ENCODE measurements at regions not wholly inside any gene's neighbourhood (a gene's known extent, or its start where the extent isn't known, plus 50 kb on each side); places are given as distances from the start of the nearest gene placed in this dataset.

DNA sequence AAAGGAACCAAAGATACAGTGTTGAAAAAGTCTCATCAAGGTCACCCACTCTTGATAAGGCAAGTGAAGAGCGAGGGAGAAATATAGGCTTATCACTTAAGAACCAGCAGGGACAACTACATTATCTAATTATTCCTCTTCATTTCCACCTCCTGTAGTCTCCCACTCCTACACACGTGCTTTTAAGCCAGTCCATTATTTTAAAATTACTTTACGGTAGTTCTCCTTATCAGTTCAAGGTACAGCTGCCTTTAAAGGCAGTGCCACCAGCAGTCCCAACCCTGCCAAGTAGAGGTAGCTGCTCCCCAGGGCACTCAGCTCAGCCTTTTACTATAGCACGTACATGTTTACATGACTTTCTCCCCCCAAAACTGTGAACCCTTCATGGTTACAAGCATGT lies 161.5 kb upstream of the BLID start:
- DNase-seq (ENCODE audit: low spot score) (no peak), FAIRE-seq (no peak)

GRCh38 chr11:122276221-122276620 lies 160.2 kb upstream of the BLID start:
- FAIRE-seq, result no peak
- no peak for DNase-seq (ENCODE audit: low spot score)

- FAIRE-seq, result no peak
- DNase-seq (ENCODE audit: low spot score), result no peak
These were observed 159.5 kb upstream of the BLID start for GRCh38 chr11:122275508-122275907.

DNA sequence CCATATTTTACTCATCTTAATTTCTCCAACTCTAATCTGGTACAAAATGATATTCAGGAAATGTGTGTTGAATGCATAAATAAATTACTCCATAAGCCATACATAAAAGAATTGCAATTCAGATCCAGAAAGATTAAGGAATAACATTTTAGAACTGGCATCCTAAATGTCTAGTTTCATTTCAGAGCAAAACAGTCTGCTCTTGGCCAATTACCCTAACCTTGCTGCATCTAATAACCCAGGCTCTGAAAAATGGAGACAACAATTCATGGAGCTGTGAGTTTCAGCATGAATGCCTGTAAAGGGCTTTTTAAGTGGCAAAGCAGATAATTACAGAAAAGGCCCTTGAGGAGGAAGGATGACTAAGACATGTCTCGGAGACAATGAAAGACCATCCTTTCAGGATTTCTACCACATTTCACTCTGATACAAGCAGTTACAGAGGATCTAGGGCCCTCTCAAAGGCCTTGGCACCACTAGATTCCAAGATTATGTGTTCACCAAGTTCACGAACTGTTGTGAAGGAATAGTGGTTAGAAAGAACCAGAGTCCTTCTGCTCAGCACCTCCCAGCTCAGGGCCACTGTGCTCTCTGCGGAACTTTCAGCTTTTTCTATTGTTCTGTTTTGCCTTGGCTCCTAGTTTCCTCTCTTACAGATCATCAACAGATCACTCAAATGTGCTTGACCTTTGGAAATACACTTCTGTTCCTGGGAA lies 157.6 kb upstream of the BLID start:
- DNase-seq (ENCODE audit: low spot score), result no peak
- FAIRE-seq, result no peak

DNA sequence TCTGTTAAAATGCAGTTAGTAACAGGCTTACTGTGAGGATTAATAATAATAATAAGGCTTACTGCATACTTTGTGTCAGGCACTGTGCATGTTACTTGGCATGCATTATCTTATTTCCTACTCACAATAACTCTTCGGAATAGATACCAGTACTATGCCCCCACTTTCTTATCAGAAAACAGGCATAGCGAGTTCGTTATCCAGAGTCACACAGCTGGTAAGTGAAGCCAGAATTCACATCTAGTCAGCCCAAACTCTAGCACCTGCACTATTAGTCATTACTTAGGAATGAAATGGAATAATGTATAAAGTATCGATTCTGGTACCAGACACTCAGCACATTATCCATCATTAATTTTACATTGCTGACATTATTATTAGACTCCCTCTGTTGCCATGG lies 155.7 kb upstream of the BLID start:
- no peak for FAIRE-seq
- DNase-seq (ENCODE audit: low spot score), result no peak

DNA sequence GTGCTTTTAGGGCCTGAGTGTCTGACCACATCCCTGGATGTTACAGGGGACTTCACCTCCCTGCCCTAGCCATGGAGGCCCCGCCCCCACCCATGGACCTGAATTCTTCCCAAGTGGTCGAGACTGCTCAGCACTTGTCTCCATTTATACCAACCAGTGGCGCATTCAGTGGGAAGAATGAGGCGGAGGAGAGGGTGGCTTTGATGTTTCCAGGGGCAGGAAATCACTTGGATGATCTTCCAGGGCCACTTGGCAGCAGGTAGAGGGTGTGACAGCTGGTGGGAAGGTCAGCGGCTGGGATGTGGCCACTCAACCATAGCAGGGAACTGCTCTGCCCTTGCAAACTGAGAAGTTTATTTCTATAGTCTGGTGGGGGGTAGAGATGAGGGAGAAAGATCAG lies 155.1 kb upstream of the BLID start:
- DNase-seq (ENCODE audit: low spot score) (no peak), FAIRE-seq (no peak)

- DNase-seq (ENCODE audit: low spot score) (no peak), FAIRE-seq (no peak)
These were observed 154.5 kb upstream of the BLID start for GRCh38 chr11:122270535-122270934.

DNA sequence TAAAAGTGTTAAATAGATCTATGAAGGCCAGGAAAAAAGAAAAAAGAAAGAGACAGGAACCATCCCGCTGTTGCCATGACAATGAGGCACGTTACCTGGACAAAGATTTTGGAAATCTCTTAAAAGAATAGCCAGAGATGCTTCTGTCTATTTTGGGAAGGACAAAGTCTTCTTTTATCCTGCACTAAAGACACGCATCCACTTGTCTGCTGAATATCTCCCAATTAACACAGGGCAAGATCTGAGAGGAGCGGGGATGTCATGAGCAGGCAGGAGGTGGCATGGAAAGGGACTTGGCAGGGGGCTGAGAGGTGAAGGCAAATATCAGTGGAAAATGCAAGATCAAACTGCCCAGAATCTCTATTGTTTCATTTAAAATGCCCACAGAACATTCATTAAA lies 153.8 kb upstream of the BLID start:
- DNase-seq (ENCODE audit: low spot score), result no peak
- no peak for FAIRE-seq

DNA sequence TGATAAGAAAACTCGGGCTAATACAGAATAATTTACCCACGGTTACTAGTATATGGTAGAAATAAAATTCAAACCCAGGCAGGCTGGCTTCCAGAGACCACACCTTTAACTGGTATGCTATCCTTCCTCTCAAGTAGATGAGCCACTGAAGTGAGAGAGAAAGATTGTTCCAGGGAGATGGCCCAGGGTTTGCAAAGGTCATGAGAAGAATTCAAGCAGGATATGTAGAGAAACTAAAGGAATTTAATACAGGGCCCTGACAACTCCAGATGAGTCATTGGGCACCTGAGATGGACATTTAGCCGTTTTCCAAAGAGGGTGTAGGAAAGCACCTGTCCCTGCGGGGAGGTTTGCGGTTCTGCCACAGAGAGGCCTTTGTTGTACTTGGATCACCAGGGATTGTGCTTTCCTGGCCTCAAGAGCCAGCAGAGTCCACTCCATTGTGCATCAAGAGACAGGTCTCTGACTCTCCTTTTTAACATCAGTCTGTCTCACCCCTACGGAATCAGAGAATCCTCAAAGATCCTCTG lies 152.7 kb upstream of the BLID start:
- FAIRE-seq, result no peak

GRCh38 chr11:122267602-122268001 lies 151.6 kb upstream of the BLID start:
- no peak for FAIRE-seq
- DNase-seq (ENCODE audit: low spot score), result peak; percentile 13

More for the DNA sequence above, 152.7 kb upstream of the BLID start:
- peak; percentile 10 for DNase-seq (ENCODE audit: low spot score)

DNA sequence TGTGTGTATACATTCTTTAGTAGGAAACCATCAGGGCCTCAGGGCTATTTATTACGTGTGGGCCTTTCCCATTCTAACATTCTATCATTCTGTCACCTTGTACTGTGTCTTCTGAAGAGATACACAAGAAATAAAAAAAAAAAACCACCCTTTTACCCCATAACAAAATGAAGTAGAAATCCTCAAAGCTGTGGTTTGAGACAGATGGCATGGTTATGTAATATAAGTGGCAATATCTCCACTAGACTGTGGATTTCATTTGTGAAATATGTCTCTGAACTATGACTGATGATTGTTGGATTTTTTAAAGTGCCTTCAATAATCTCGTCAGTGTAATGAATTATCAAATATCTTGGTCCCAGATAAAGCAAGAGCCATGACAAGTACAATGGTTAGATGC lies 150.0 kb upstream of the BLID start:
- FAIRE-seq, result no peak
- no peak for DNase-seq (ENCODE audit: low spot score)

DNA sequence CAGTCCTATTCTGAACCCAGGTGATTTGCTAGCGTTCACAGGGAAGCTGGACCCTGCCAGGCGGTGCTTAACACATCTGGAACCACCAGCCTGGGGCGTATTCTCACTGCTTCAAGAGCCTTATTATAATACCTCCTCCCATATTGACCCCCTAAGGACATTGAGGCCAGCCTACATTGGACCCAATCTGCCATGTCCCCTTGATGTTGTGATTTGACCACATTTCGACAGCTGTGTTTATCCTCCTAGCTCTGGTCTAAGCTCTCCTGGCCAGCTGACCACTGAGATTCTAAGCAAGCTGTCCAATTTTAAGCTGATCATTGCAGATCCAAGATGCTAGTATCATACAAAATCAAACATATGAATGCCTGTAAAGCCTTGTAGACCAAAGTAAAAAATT lies 148.1 kb upstream of the BLID start:
- no peak for DNase-seq (ENCODE audit: low spot score)
- FAIRE-seq, result no peak

GRCh38 chr11:122261546-122261945 lies 145.5 kb upstream of the BLID start:
- DNase-seq (ENCODE audit: low spot score) (no peak), FAIRE-seq (no peak)

- no peak for FAIRE-seq
These were observed 143.3 kb upstream of the BLID start for GRCh38 chr11:122259195-122259821.

DNA sequence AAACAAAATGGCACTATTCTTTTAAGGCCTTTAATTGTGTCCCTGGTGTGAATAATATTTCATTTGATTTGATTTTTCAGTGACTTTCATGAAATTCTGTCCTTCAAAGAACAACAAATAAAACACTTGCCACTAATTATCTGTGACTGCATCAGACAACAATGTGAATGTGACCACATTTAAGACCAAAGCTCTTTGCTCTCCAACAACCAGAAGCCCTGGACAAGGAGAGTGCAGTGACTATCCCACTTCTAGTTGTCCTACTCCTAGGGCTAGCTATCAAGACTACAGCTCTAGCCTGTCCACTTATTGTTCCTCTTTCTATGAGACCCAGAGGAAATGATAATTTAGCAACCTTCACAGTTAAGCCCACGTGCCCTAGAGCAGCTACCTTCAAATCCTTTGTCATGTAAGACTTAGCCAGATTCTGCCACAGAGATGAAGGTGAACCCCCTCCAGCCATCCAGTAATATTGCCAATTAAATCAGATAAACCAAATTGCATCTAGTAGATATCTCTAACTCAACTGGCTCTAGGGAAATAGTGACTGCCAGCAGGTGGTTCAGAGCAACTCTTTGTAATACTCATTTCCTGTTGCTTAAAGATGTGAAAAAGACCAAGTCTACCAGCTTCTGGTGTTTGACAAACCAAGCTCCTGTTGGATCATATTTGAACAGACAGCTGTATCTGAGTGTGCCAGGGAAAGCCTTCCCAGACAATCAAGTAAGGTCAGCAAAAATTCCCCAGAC lies 142.6 kb upstream of the BLID start:
- FAIRE-seq (no peak), DNase-seq (ENCODE audit: low spot score) (no peak)

More at GRCh38 chr11:122259195-122259821, 143.3 kb upstream of the BLID start:
- no peak for DNase-seq (ENCODE audit: low spot score)

GRCh38 chr11:122253589-122254231 lies 137.7 kb upstream of the BLID start:
- no peak for DNase-seq (ENCODE audit: low spot score)

DNA sequence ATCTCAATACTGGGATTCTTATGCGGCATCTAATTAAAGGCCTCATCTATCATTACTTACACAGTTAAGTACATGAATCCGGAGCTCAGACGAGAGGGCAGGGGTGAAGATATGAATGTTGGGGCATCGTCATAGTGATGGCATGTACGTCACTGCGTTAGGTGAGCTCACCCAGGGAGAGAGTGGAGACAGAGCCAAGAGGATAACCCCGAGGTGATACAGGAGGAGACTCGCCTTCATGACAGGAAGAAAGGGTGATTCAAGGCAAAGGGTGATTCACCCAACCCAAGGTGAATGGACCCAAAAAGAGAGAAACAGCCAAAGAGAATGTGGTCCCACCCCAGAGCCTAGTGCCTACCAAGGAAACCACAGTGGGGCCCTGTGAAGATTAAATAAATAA lies 132.9 kb upstream of the BLID start:
- FAIRE-seq (no peak), DNase-seq (ENCODE audit: low spot score) (peak; percentile 7)

More at GRCh38 chr11:122253589-122254231, 137.7 kb upstream of the BLID start:
- FAIRE-seq, result no peak

- DNase-seq (ENCODE audit: low spot score) (no peak), FAIRE-seq (no peak)
These were observed 132.1 kb upstream of the BLID start for GRCh38 chr11:122248131-122248530.

DNA sequence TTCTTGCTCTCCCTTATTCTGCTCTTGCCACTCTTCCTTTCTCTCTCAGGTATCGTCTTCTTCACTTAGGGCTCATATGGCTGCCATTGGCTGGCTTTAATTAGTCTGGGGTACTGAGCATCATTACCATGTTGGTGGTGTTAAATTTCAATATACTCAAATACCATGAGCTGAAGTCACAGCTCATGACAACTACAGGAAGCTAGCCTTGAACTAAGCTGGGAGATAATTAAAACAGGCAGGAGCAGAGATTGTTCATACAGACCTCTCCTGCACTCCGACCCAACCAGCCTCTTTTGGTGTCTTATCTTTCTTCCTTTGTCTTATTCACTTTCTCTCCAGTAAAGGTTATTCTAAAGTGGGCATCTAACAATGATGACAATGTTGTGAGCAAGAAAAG lies 130.9 kb upstream of the BLID start:
- no peak for DNase-seq (ENCODE audit: low spot score)

DNA sequence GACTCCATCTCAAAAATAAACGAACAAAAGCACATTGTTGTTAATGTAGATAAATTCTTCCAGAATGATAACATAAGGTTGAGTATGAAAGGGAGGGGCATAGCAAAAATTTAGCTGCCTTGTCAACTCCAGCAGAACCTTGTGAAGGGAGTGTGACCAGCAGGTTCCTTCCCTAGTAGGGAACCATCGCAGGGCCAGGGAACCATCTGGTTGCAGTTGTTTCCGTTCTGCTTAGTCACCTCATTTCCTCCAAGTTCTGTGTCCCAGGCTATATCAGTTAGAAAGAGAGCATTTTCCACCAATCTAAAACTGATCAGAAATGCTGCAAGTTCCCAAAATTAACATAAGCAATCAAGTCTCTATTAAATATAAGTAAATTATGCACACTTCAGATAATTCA lies 126.7 kb upstream of the BLID start:
- FAIRE-seq (no peak), DNase-seq (ENCODE audit: low spot score) (no peak)

More for the DNA sequence above, 130.9 kb upstream of the BLID start:
- FAIRE-seq, result no peak

DNA sequence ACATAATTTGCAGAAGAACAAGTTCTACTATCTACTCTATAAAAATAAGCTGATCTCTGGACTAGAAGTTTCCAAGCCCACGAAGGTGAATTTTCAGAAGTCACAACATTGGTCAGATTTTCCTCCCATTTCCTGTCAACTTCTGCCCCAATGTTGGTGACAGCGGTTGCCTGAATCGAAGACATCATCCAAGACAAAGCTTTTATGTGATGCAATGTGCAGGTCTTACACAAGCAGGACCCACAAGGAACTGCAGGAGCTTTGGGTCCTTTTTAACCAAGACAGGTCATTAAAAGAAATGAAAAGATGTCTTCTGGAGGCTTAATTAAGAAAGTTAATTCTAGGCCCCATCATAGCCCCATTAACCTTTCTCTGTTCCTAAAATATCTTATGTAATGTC lies 125.6 kb upstream of the BLID start:
- DNase-seq (ENCODE audit: low spot score) (no peak), FAIRE-seq (no peak)

DNA sequence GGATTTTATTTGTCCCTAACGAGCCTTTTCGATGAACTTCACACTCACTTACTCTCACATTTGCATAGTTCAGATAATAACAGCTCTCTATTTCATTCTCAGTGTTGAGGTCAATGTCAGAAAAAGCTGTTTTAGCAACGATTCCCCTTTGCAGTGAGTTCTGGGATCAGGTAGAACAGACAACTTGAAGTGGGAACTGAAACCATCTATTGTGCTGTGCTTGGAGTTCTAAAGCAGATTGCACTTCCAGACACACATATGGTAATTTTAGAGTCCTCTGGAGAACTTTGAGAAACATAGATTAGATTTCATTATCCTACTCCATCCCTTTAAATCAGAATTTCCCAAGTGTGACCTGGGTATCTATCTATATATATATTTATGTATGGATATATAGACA lies 124.6 kb upstream of the BLID start:
- DNase-seq (ENCODE audit: low spot score) (no peak), FAIRE-seq (no peak)

Measured in urothelium cell line (cell line).